ENCODE measurements at regions not wholly inside any gene's neighbourhood (a gene's known extent, or its start where the extent isn't known, plus 50 kb on each side); places are given as distances from the start of the nearest gene placed in this dataset.

GRCh38 chr7:67738958-67739357, 742.3 kb downstream of the TYW1 start:
- Histone ChIP-seq H3K4me3 (no peak overlapping the region), H3K27ac (no peak overlapping the region), H3K27me3 (no peaks in the 10 kb centered on the region), H3K4me1 (no peaks in the 10 kb centered on the region), H3K9me3 (no peaks in the 10 kb centered on the region), H3K36me3 (no peaks in the 10 kb centered on the region)
- intact Hi-C loops (cut with DNase I): no loop called here
- no peak for DNase-seq (ENCODE audit: low spot score in 2 of 2)
- TF ChIP-seq CTCF (IDR thresholded peaks at IDR 0.05): no peak

- Histone ChIP-seq H3K9me3 (no peaks in the 10 kb centered on the region), H3K4me3 (no peak overlapping the region), H3K4me1 (no peaks in the 10 kb centered on the region), H3K27ac (no peak overlapping the region), H3K27me3 (no peaks in the 10 kb centered on the region), H3K36me3 (no peaks in the 10 kb centered on the region)
- no peak for TF ChIP-seq CTCF (IDR thresholded peaks at IDR 0.05)
- intact Hi-C loops (cut with DNase I): no loop called here
- DNase-seq (ENCODE audit: low spot score in 2 of 2): no peak
Measured at GRCh38 chr7:67743501-67743900, 746.9 kb downstream of the TYW1 start.

GRCh38 chr7:67752227-67752626, 755.6 kb downstream of the TYW1 start:
- Histone ChIP-seq H3K4me3 (no peak overlapping the region), H3K9me3 (no peaks in the 10 kb centered on the region), H3K4me1 (no peaks in the 10 kb centered on the region), H3K27me3 (no peaks in the 10 kb centered on the region), H3K27ac (no peak overlapping the region), H3K36me3 (no peaks in the 10 kb centered on the region)
- intact Hi-C loops (cut with DNase I): no loop called here
- no peak for TF ChIP-seq CTCF (IDR thresholded peaks at IDR 0.05)
- no peak for DNase-seq (ENCODE audit: low spot score in 2 of 2)

- no peaks in the 10 kb centered on the region for H3K27me3 ChIP-seq
- TF ChIP-seq CTCF (IDR thresholded peaks at IDR 0.05): no peak
Measured at GRCh38 chr7:67753891-67754290, 757.3 kb downstream of the TYW1 start.

GRCh38 chr7:67754651-67755050, 758.0 kb downstream of the TYW1 start:
- no peak for TF ChIP-seq CTCF (IDR thresholded peaks at IDR 0.05)
- Histone ChIP-seq H3K4me3 (no peak overlapping the region), H3K4me1 (no peaks in the 10 kb centered on the region), H3K9me3 (no peaks in the 10 kb centered on the region), H3K36me3 (no peaks in the 10 kb centered on the region), H3K27me3 (no peaks in the 10 kb centered on the region), H3K27ac (no peak overlapping the region)
- DNase-seq (ENCODE audit: low spot score in 2 of 2): no peak
- intact Hi-C loops (cut with DNase I): no loop called here

More at GRCh38 chr7:67753891-67754290, 757.3 kb downstream of the TYW1 start:
- no peaks in the 10 kb centered on the region for H3K9me3 ChIP-seq
- DNase-seq (ENCODE audit: low spot score in 2 of 2): no peak
- no peaks in the 10 kb centered on the region for H3K4me1 ChIP-seq
- intact Hi-C loops (cut with DNase I): no loop called here
- H3K4me3 ChIP-seq: no peak overlapping the region
- no peaks in the 10 kb centered on the region for H3K36me3 ChIP-seq
- no peak overlapping the region for H3K27ac ChIP-seq

GRCh38 chr7:67758551-67758950, 761.9 kb downstream of the TYW1 start:
- H3K9me3 ChIP-seq: no peaks in the 10 kb centered on the region
- TF ChIP-seq CTCF (IDR thresholded peaks at IDR 0.05): no peak
- no peak overlapping the region for H3K27ac ChIP-seq
- no peak for DNase-seq (ENCODE audit: low spot score in 2 of 2)
- H3K4me1 ChIP-seq: no peaks in the 10 kb centered on the region
- no peaks in the 10 kb centered on the region for H3K27me3 ChIP-seq
- H3K4me3 ChIP-seq: no peak overlapping the region
- no peaks in the 10 kb centered on the region for H3K36me3 ChIP-seq
- intact Hi-C loops (cut with DNase I): no loop called here
